Activated CD4-positive, CD25-positive, alpha-beta regulatory T cell treated with anti-CD3 and anti-CD28 coated beads, Interleukin-2, amount 50 U/mL, for 24 hours (primary cell): ENCODE measurements at regions not wholly inside any gene's neighbourhood (a gene's known extent, or its start where the extent isn't known, plus 50 kb on each side); places are given as distances from the start of the nearest gene placed in this dataset.
"Not testable (repeated sequence)": the region's sequence is repeated elsewhere in the genome, so short reads cannot be mapped to it uniquely, and the experiment has no call there.

ENCODE experiments used
- ATAC-seq, 2 donors: fragments of 150-1000 bp; cut with Tn5 transposase; one replicate each; pipeline ENCODE4 v1.10.0; 2021; ENCODE audit warnings: mild to moderate bottlenecking in 1 of 2, moderate library complexity in 1 of 2

- ATAC-seq: no peak
Observed at GRCh38 chr3:25844891-25845290, 55.0 kb downstream of the OXSM start.

GRCh38 chr3:25846282-25846681 lies 56.4 kb downstream of the OXSM start:
- no peak for ATAC-seq

GRCh38 chr3:25849091-25849490 lies 59.2 kb downstream of the OXSM start:
- ATAC-seq: no peak

- no peak for ATAC-seq
Observed at GRCh38 chr3:25849641-25850385, 59.9 kb downstream of the OXSM start.

- not testable (repeated sequence) for ATAC-seq
Observed at GRCh38 chr3:25851693-25852259, 61.9 kb downstream of the OXSM start.

- no peak for ATAC-seq
Observed at GRCh38 chr3:25854214-25854613, 64.3 kb downstream of the OXSM start.

- no peak for ATAC-seq
Observed at GRCh38 chr3:25854635-25855034, 64.7 kb downstream of the OXSM start.

- no peak for ATAC-seq
Observed at GRCh38 chr3:25855266-25855784, 65.4 kb downstream of the OXSM start.

GRCh38 chr3:25856902-25857518 lies 67.1 kb downstream of the OXSM start:
- peak; percentile 41 to 65 for ATAC-seq

- no peak for ATAC-seq
Observed at GRCh38 chr3:25861566-25861965, 71.7 kb downstream of the OXSM start.

- no peak for ATAC-seq
Observed at GRCh38 chr3:25863011-25863415, 73.1 kb downstream of the OXSM start.

- ATAC-seq: no peak
Observed at GRCh38 chr3:25863416-25863959, 73.6 kb downstream of the OXSM start.

- ATAC-seq: no peak
Observed at GRCh38 chr3:25870452-25870851, 80.6 kb downstream of the OXSM start.

GRCh38 chr3:25872200-25872877 lies 82.4 kb downstream of the OXSM start:
- no peak for ATAC-seq

- ATAC-seq: no peak
Observed at GRCh38 chr3:25883492-25883891, 93.6 kb downstream of the OXSM start.

- ATAC-seq: no peak
Observed at GRCh38 chr3:25884981-25885380, 95.1 kb downstream of the OXSM start.

GRCh38 chr3:25885544-25885943 lies 95.7 kb downstream of the OXSM start:
- ATAC-seq: no peak

GRCh38 chr3:25887907-25888306 lies 98.0 kb downstream of the OXSM start:
- no peak for ATAC-seq

- no peak for ATAC-seq
Observed at GRCh38 chr3:25888892-25889524, 99.1 kb downstream of the OXSM start.

- ATAC-seq: no peak
Observed at GRCh38 chr3:25889525-25889917, 99.6 kb downstream of the OXSM start.

GRCh38 chr3:25894101-25894500 lies 104.2 kb downstream of the OXSM start:
- ATAC-seq: no peak

GRCh38 chr3:25895031-25895430 lies 105.1 kb downstream of the OXSM start:
- no peak for ATAC-seq

- ATAC-seq: no peak
Observed at GRCh38 chr3:25895443-25895842, 105.6 kb downstream of the OXSM start.
